ENCODE measurements at regions not wholly inside any gene's neighbourhood (a gene's known extent, or its start where the extent isn't known, plus 50 kb on each side); places are given as distances from the start of the nearest gene placed in this dataset.

GRCh38 chr9:79346350-79347020 lies 225.3 kb upstream of the TLE4 start:
- Mint-ChIP-seq H3K9me3 (no peaks in the 10 kb centered on the region), H3K27ac (no peak overlapping the region), H3K36me3 (no peaks in the 10 kb centered on the region)
- DNase-seq (ENCODE audit: low spot score in 2 of 2) (no peak), ATAC-seq (no peak)

- Mint-ChIP-seq H3K9me3 (no peaks in the 10 kb centered on the region), H3K27ac (no peak overlapping the region), H3K36me3 (no peaks in the 10 kb centered on the region)
- no peak for DNase-seq (ENCODE audit: low spot score in 2 of 2)
- no peak for ATAC-seq
Measured at GRCh38 chr9:79352322-79352721, 219.4 kb upstream of the TLE4 start.

GRCh38 chr9:79353856-79354520 lies 217.8 kb upstream of the TLE4 start:
- ATAC-seq: no peak

GRCh38 chr9:79357194-79357593 lies 214.6 kb upstream of the TLE4 start:
- Mint-ChIP-seq H3K9me3 (no peaks in the 10 kb centered on the region), H3K36me3 (no peaks in the 10 kb centered on the region), H3K27ac (no peak overlapping the region)
- DNase-seq (ENCODE audit: low spot score in 2 of 2) (no peak), ATAC-seq (no peak)

More at GRCh38 chr9:79353856-79354520, 217.8 kb upstream of the TLE4 start:
- Mint-ChIP-seq H3K27ac (no peak overlapping the region), H3K36me3 (no peaks in the 10 kb centered on the region), H3K9me3 (no peaks in the 10 kb centered on the region)
- DNase-seq (ENCODE audit: low spot score in 2 of 2): no peak

- no peak for DNase-seq (ENCODE audit: low spot score in 2 of 2)
- no peak for ATAC-seq
Measured at GRCh38 chr9:79357616-79358015, 214.1 kb upstream of the TLE4 start.

GRCh38 chr9:79360387-79361347 lies 211.1 kb upstream of the TLE4 start:
- no peak for DNase-seq (ENCODE audit: low spot score in 2 of 2)
- H3K27ac Mint-ChIP-seq: no peak overlapping the region
- H3K36me3 Mint-ChIP-seq: no peaks in the 10 kb centered on the region

More at GRCh38 chr9:79357616-79358015, 214.1 kb upstream of the TLE4 start:
- H3K9me3 Mint-ChIP-seq: no peaks in the 10 kb centered on the region
- no peaks in the 10 kb centered on the region for H3K36me3 Mint-ChIP-seq
- H3K27ac Mint-ChIP-seq: no peak overlapping the region

GRCh38 chr9:79362100-79363081 lies 209.4 kb upstream of the TLE4 start:
- ATAC-seq (no peak), DNase-seq (ENCODE audit: low spot score in 2 of 2) (no peak)
- Mint-ChIP-seq H3K9me3 (no peaks in the 10 kb centered on the region), H3K36me3 (no peaks in the 10 kb centered on the region), H3K27ac (no peak overlapping the region)

More at GRCh38 chr9:79360387-79361347, 211.1 kb upstream of the TLE4 start:
- ATAC-seq: no peak
- H3K9me3 Mint-ChIP-seq: no peaks in the 10 kb centered on the region

- no peaks in the 10 kb centered on the region for H3K36me3 Mint-ChIP-seq
- DNase-seq (ENCODE audit: low spot score in 2 of 2) (no peak), ATAC-seq (no peak)
- H3K9me3 Mint-ChIP-seq: no peaks in the 10 kb centered on the region
- H3K27ac Mint-ChIP-seq: no peak overlapping the region
Measured at GRCh38 chr9:79369676-79370075, 202.1 kb upstream of the TLE4 start.

GRCh38 chr9:79371301-79371700 lies 200.5 kb upstream of the TLE4 start:
- Mint-ChIP-seq H3K9me3 (peaks cover 0 to 4% of the 10 kb centered on the region in 2 donors), H3K27ac (no peak overlapping the region), H3K36me3 (no peaks in the 10 kb centered on the region)
- ATAC-seq (no peak), DNase-seq (ENCODE audit: low spot score in 2 of 2) (no peak)

GRCh38 chr9:79371948-79372555 lies 199.7 kb upstream of the TLE4 start:
- Mint-ChIP-seq H3K9me3 (peaks cover 0 to 4% of the 10 kb centered on the region in 2 donors), H3K27ac (no peak overlapping the region), H3K36me3 (no peaks in the 10 kb centered on the region)
- DNase-seq (ENCODE audit: low spot score in 2 of 2) (no peak), ATAC-seq (no peak)

- ATAC-seq: no peak
- H3K27ac Mint-ChIP-seq: no peak overlapping the region
Measured at GRCh38 chr9:79377339-79377855, 194.4 kb upstream of the TLE4 start.

GRCh38 chr9:79378107-79378506 lies 193.7 kb upstream of the TLE4 start:
- DNase-seq (ENCODE audit: low spot score in 2 of 2) (no peak), ATAC-seq (no peak)
- Mint-ChIP-seq H3K9me3 (peaks cover 4 to 9% of the 10 kb centered on the region in 2 donors), H3K36me3 (no peaks in the 10 kb centered on the region), H3K27ac (no peak overlapping the region)

More at GRCh38 chr9:79377339-79377855, 194.4 kb upstream of the TLE4 start:
- H3K36me3 Mint-ChIP-seq: no peaks in the 10 kb centered on the region
- DNase-seq (ENCODE audit: low spot score in 2 of 2): no peak
- H3K9me3 Mint-ChIP-seq: peaks cover 4 to 9% of the 10 kb centered on the region in 2 donors

GRCh38 chr9:79382044-79382443 lies 189.7 kb upstream of the TLE4 start:
- peaks cover 4 to 5% of the 10 kb centered on the region in 2 donors for H3K9me3 Mint-ChIP-seq
- ATAC-seq (no peak), DNase-seq (ENCODE audit: low spot score in 2 of 2) (no peak)
- H3K27ac Mint-ChIP-seq: no peak overlapping the region
- no peaks in the 10 kb centered on the region for H3K36me3 Mint-ChIP-seq

GRCh38 chr9:79382458-79382857 lies 189.3 kb upstream of the TLE4 start:
- Mint-ChIP-seq H3K36me3 (no peaks in the 10 kb centered on the region), H3K9me3 (peaks cover 4 to 5% of the 10 kb centered on the region in 2 donors), H3K27ac (no peak overlapping the region)
- ATAC-seq (peak in 1 of 2 donors; percentile 35), DNase-seq (ENCODE audit: low spot score in 2 of 2) (no peak)

- no peak for ATAC-seq
- H3K36me3 Mint-ChIP-seq: no peaks in the 10 kb centered on the region
Measured at GRCh38 chr9:79383096-79383495, 188.7 kb upstream of the TLE4 start.

More at GRCh38 chr9:79383096-79383495, 188.7 kb upstream of the TLE4 start:
- Mint-ChIP-seq H3K9me3 (peaks cover 4 to 5% of the 10 kb centered on the region in 2 donors), H3K27ac (no peak overlapping the region)
- no peak for DNase-seq (ENCODE audit: low spot score in 2 of 2)
